ENCODE measurements at regions not wholly inside any gene's neighbourhood (a gene's known extent, or its start where the extent isn't known, plus 50 kb on each side); places are given as distances from the start of the nearest gene placed in this dataset.
"Not testable (repeated sequence)": the region's sequence is repeated elsewhere in the genome, so short reads cannot be mapped to it uniquely, and the experiment has no call there.

DNA sequence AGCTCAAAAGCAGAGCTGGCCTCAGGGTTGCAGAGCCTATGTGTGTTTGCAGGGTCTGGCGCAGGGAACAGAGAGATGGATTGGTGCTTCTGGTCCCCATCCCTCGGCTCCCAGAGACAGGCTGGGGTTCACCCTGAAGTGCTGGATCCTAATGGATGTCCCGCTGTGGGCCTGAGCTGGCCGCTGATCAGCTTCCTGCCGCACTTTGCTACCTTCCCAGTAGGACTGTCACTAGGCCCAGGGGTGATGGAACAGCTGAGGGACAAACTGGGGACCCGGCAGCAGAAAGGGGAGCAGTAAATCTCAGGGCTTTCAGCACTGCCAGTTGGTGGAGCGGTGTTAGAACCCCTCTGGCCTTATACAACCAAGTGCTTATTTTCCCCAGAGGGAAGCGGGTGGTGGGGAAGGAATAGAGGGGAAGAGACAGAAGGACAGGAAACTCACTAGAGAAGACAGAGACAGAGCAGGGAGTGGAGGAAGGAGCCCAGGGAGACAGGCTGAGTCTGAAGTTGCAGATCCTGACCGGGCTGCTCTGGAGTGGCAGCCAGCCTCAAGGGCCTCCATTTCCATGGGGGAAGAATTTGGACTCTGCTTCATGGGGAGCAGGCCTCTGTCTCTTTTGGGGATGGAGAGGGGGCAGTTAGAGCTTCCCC, 78.6 kb downstream of the MRM1 start:
- FAIRE-seq (no peak), DNase-seq (ENCODE audit: insufficient read length) (no peak)
- TF ChIP-seq POLR2AphosphoS5 (IDR thresholded peaks at IDR 0.05; ENCODE audit: low read depth, low read length): no peak
- no peak for TF ChIP-seq POLR2A (IDR thresholded peaks at IDR 0.05; ENCODE audit: low read depth, low read length)
- TF ChIP-seq TAF1 (IDR thresholded peaks at IDR 0.05; ENCODE audit: borderline replicate concordance, low read depth, low read length): no peak

GRCh38 chr17:36680701-36681202, 79.4 kb downstream of the MRM1 start:
- TF ChIP-seq POLR2AphosphoS5 (IDR thresholded peaks at IDR 0.05; ENCODE audit: low read depth, low read length) (no peak), TAF1 (IDR thresholded peaks at IDR 0.05; ENCODE audit: borderline replicate concordance, low read depth, low read length) (no peak), POLR2A (IDR thresholded peaks at IDR 0.05; ENCODE audit: low read depth, low read length) (no peak)
- DNase-seq (ENCODE audit: insufficient read length) (no peak), FAIRE-seq (no peak)

GRCh38 chr17:36682773-36683172, 81.4 kb downstream of the MRM1 start:
- no peak for FAIRE-seq
- no peak for DNase-seq (ENCODE audit: insufficient read length)
- TF ChIP-seq TAF1 (IDR thresholded peaks at IDR 0.05; ENCODE audit: borderline replicate concordance, low read depth, low read length) (no peak), POLR2A (IDR thresholded peaks at IDR 0.05; ENCODE audit: low read depth, low read length) (no peak), POLR2AphosphoS5 (IDR thresholded peaks at IDR 0.05; ENCODE audit: low read depth, low read length) (no peak)

DNA sequence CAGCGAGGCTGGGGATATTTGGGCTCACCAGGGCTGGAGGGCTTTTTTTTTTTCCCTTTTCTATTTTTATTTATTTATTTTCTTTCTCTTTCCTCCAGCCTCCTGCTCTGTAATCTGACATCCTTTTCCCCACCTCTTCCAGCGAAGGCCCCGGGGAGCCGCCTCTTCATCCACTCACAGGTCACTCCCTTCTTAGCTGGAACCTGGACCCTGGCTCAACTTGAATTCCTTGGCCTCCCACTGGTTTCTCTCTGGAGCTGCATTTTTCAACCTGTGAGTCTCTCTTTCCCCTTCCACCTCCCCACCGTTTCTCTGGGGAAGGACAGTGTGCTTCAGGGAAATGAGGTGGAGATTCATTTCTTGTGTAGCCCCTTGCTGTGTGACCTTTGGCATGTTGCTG, 82.0 kb downstream of the MRM1 start:
- DNase-seq (ENCODE audit: insufficient read length) (no peak), FAIRE-seq (no peak)
- no peak for TF ChIP-seq POLR2A (IDR thresholded peaks at IDR 0.05; ENCODE audit: low read depth, low read length)
- TF ChIP-seq POLR2AphosphoS5 (IDR thresholded peaks at IDR 0.05; ENCODE audit: low read depth, low read length): no peak
- TF ChIP-seq TAF1 (IDR thresholded peaks at IDR 0.05; ENCODE audit: borderline replicate concordance, low read depth, low read length): no peak

GRCh38 chr17:36684134-36684533, 82.8 kb downstream of the MRM1 start:
- no peak for DNase-seq (ENCODE audit: insufficient read length)
- TF ChIP-seq POLR2AphosphoS5 (IDR thresholded peaks at IDR 0.05; ENCODE audit: low read depth, low read length) (no peak), TAF1 (IDR thresholded peaks at IDR 0.05; ENCODE audit: borderline replicate concordance, low read depth, low read length) (no peak), POLR2A (IDR thresholded peaks at IDR 0.05; ENCODE audit: low read depth, low read length) (no peak)
- no peak for FAIRE-seq

DNA sequence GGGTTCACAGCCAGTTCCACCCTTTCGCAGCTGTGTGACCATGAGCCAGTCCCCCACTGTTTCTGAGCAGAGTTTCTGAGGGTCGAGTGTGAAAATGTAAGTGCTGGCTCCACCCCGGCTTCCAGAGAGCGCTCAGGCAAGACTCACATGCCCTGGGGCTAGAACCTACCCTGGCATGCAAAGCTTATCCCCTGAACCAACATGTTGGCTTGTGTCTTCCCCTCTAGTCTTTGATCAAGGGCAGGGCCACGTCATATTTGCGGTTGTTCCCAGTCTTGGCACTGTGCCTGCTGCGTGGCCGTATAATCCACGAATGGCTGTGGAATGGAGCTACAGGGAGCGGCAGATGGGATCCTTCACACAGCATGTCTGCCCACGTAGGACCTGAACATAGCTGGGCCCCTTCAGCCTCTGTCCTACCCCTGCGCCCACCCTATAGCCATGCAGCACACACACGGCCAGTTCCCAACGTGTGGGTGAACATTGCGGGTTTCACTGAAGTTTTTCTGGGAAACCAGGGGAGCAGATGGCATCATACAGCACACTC, 84.8 kb downstream of the MRM1 start:
- no peak for DNase-seq (ENCODE audit: insufficient read length)
- TF ChIP-seq POLR2AphosphoS5 (IDR thresholded peaks at IDR 0.05; ENCODE audit: low read depth, low read length) (no peak), TAF1 (IDR thresholded peaks at IDR 0.05; ENCODE audit: borderline replicate concordance, low read depth, low read length) (no peak), POLR2A (IDR thresholded peaks at IDR 0.05; ENCODE audit: low read depth, low read length) (no peak)
- FAIRE-seq: no peak

- DNase-seq (ENCODE audit: insufficient read length) (no peak), FAIRE-seq (no peak)
- TF ChIP-seq POLR2A (IDR thresholded peaks at IDR 0.05; ENCODE audit: low read depth, low read length) (no peak), TAF1 (IDR thresholded peaks at IDR 0.05; ENCODE audit: borderline replicate concordance, low read depth, low read length) (no peak)
Observed at GRCh38 chr17:36687736-36688135, 86.4 kb downstream of the MRM1 start.

- FAIRE-seq: no peak
- no peak for DNase-seq (ENCODE audit: insufficient read length)
- TF ChIP-seq TAF1 (IDR thresholded peaks at IDR 0.05; ENCODE audit: borderline replicate concordance, low read depth, low read length) (no peak), POLR2A (IDR thresholded peaks at IDR 0.05; ENCODE audit: low read depth, low read length) (no peak), POLR2AphosphoS5 (IDR thresholded peaks at IDR 0.05; ENCODE audit: low read depth, low read length) (no peak)
Observed at GRCh38 chr17:36689089-36689667, 87.8 kb downstream of the MRM1 start.

DNA sequence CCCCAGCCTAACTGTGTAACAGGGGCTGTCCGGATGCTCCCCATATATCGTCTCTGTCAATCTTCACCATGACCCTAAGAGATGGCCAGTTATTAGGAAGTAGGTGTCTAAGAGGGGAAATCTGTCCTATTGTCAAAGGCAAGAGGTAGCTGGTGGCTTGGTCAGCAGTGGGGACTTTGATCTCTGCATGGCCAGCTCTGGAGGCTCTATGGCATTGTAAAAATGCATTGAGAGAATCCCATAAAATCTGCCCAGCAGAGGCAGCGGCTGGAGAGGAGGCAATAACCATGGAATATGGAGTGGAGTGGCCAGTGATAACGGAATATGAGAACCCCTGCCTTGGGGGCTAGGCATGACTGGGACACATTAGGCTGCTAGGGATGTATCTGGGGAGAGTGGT, 88.8 kb downstream of the MRM1 start:
- no peak for FAIRE-seq
- no peak for TF ChIP-seq POLR2AphosphoS5 (IDR thresholded peaks at IDR 0.05; ENCODE audit: low read depth, low read length)
- TF ChIP-seq POLR2A (IDR thresholded peaks at IDR 0.05; ENCODE audit: low read depth, low read length): no peak
- TF ChIP-seq TAF1 (IDR thresholded peaks at IDR 0.05; ENCODE audit: borderline replicate concordance, low read depth, low read length): no peak
- no peak for DNase-seq (ENCODE audit: insufficient read length)

GRCh38 chr17:36691606-36692005, 90.2 kb downstream of the MRM1 start:
- FAIRE-seq: no peak
- no peak for TF ChIP-seq POLR2AphosphoS5 (IDR thresholded peaks at IDR 0.05; ENCODE audit: low read depth, low read length)
- no peak for TF ChIP-seq POLR2A (IDR thresholded peaks at IDR 0.05; ENCODE audit: low read depth, low read length)
- no peak for TF ChIP-seq TAF1 (IDR thresholded peaks at IDR 0.05; ENCODE audit: borderline replicate concordance, low read depth, low read length)
- DNase-seq (ENCODE audit: insufficient read length): no peak

- DNase-seq (ENCODE audit: insufficient read length) (no peak), FAIRE-seq (no peak)
- TF ChIP-seq TAF1 (IDR thresholded peaks at IDR 0.05; ENCODE audit: borderline replicate concordance, low read depth, low read length): no peak
- TF ChIP-seq POLR2AphosphoS5 (IDR thresholded peaks at IDR 0.05; ENCODE audit: low read depth, low read length): no peak
- no peak for TF ChIP-seq POLR2A (IDR thresholded peaks at IDR 0.05; ENCODE audit: low read depth, low read length)
Observed at GRCh38 chr17:36695082-36695481, 93.7 kb downstream of the MRM1 start.

DNA sequence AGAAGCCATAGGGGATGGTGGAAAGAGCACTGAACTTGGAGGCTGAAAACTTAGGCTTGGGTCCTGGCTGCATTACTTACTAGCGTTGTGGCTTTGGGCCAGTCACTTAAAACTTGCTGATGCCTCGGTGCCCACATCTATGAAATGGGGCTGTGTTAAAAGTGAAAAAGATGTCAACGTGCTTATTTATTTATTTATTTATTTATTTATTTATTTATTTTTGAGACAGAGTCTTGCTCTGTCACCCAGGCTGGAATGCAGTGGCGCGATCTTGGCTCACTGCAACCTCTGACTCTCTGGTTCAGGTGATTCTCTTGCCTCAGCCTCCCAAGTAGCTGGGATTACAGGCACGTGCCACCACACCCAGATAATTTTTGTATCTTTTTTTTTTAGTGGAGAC, 94.3 kb downstream of the MRM1 start:
- not testable (repeated sequence) for DNase-seq (ENCODE audit: insufficient read length); FAIRE-seq

Data from GM12892 (cell line).